ENCODE measurements at regions not wholly inside any gene's neighbourhood (a gene's known extent, or its start where the extent isn't known, plus 50 kb on each side); places are given as distances from the start of the nearest gene placed in this dataset.

DNA sequence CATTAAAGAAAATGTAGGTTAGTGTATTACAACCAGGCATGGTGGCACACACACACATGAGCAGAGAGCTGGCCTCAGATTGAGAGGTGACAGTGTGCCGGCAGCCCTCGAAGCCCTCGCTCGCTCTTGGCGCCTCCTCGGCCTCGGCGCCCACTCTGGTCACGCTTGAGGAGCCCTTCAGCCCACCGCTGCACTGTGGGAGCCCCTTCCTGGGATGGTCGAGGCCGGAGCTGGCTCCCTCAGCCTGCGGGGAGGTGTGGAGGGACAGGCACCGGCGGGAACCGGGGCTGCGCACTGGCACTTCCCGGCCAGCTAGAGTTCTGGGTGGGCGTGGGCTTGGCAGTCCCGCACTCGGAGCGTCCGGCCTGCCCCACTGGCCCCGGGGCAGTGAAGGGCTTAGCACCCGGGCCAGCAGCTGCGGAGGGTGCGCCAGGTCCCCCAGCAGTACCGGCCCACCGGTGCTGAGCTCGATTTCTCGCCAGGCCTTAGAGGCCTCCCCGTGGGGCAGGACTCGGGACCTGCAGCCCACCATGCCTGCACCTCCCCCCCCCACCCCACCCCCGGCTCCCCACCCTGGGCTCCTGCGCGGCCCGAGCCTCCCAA lies 80.4 kb upstream of the TMEM158 start:
- Histone ChIP-seq H3K9me2 (replicated peaks; ENCODE audit: low read depth, low read length) (no peaks in the 10 kb centered on the region), H3K36me3 (ENCODE audit: insufficient read depth, low read length) (no peaks in the 10 kb centered on the region), H3F3A (ENCODE audit: low read depth) (no peaks in the 10 kb centered on the region), H3K9me3 (ENCODE audit: insufficient read depth, low read depth, low read length) (peaks cover 5% of the 10 kb centered on the region; the same call in 1 of the 2 replicates), H4K20me1 (ENCODE audit: insufficient read depth, low read length, poor library complexity, severe bottlenecking) (no peaks in the 10 kb centered on the region), H3K4me2 (ENCODE audit: low read depth, low read length, poor library complexity, severe bottlenecking) (no peak overlapping the region), H2AFZ (ENCODE audit: low read length) (no peak overlapping the region), H3K4me3 (ENCODE audit: low read length, poor library complexity, severe bottlenecking) (no peak overlapping the region), H3K9ac (ENCODE audit: low read depth, low read length, poor library complexity, severe bottlenecking) (no peak overlapping the region), H3K79me2 (ENCODE audit: insufficient read depth, low read length) (no peaks in the 10 kb centered on the region), H3K4me1 (ENCODE audit: insufficient read depth, low read length, poor library complexity, severe bottlenecking) (peaks cover 4% of the 10 kb centered on the region), H3K27me3 (ENCODE audit: insufficient read depth, low read length, poor library complexity, severe bottlenecking) (no peaks in the 10 kb centered on the region)
- no peak for TF ChIP-seq EZH2phosphoT487 (IDR thresholded peaks at IDR 0.05; ENCODE audit: borderline replicate concordance)
- TF ChIP-seq, protein P1, sequence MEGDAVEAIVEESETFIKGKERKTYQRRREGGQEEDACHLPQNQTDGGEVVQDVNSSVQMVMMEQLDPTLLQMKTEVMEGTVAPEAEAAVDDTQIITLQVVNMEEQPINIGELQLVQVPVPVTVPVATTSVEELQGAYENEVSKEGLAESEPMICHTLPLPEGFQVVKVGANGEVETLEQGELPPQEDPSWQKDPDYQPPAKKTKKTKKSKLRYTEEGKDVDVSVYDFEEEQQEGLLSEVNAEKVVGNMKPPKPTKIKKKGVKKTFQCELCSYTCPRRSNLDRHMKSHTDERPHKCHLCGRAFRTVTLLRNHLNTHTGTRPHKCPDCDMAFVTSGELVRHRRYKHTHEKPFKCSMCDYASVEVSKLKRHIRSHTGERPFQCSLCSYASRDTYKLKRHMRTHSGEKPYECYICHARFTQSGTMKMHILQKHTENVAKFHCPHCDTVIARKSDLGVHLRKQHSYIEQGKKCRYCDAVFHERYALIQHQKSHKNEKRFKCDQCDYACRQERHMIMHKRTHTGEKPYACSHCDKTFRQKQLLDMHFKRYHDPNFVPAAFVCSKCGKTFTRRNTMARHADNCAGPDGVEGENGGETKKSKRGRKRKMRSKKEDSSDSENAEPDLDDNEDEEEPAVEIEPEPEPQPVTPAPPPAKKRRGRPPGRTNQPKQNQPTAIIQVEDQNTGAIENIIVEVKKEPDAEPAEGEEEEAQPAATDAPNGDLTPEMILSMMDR (conservative IDR thresholded peaks at IDR 0.05; ENCODE audit: low read length) = no peak

- H2AFZ ChIP-seq (ENCODE audit: low read length) = no peak overlapping the region
- H4K20me1 ChIP-seq (ENCODE audit: insufficient read depth, low read length, poor library complexity, severe bottlenecking) = no peaks in the 10 kb centered on the region
- peaks cover 4% of the 10 kb centered on the region for H3K4me1 ChIP-seq (ENCODE audit: insufficient read depth, low read length, poor library complexity, severe bottlenecking)
- H3K9me2 ChIP-seq (replicated peaks; ENCODE audit: low read depth, low read length) = no peaks in the 10 kb centered on the region
- no peaks in the 10 kb centered on the region for H3K79me2 ChIP-seq (ENCODE audit: insufficient read depth, low read length)
- no peaks in the 10 kb centered on the region for H3K36me3 ChIP-seq (ENCODE audit: insufficient read depth, low read length)
- TF ChIP-seq, protein P1 (conservative IDR thresholded peaks at IDR 0.05; ENCODE audit: low read length) = no peak
- TF ChIP-seq EZH2phosphoT487 (IDR thresholded peaks at IDR 0.05; ENCODE audit: borderline replicate concordance) = no peak
- H3K9me3 ChIP-seq (ENCODE audit: insufficient read depth, low read depth, low read length) = no peaks in the 10 kb centered on the region
- H3F3A ChIP-seq (ENCODE audit: low read depth) = no peaks in the 10 kb centered on the region
- no peak overlapping the region for H3K4me2 ChIP-seq (ENCODE audit: low read depth, low read length, poor library complexity, severe bottlenecking)
- no peaks in the 10 kb centered on the region for H3K27me3 ChIP-seq (ENCODE audit: insufficient read depth, low read length, poor library complexity, severe bottlenecking)
- no peak overlapping the region for H3K4me3 ChIP-seq (ENCODE audit: low read length, poor library complexity, severe bottlenecking)
- H3K9ac ChIP-seq (ENCODE audit: low read depth, low read length, poor library complexity, severe bottlenecking) = no peak overlapping the region
Measured at GRCh38 chr3:45309876-45310275, 78.5 kb upstream of the LARS2 start.

- Histone ChIP-seq H3F3A (ENCODE audit: low read depth) (no peaks in the 10 kb centered on the region), H3K79me2 (ENCODE audit: insufficient read depth, low read length) (no peaks in the 10 kb centered on the region), H3K36me3 (ENCODE audit: insufficient read depth, low read length) (no peaks in the 10 kb centered on the region), H3K4me3 (ENCODE audit: low read length, poor library complexity, severe bottlenecking) (no peak overlapping the region), H3K4me2 (ENCODE audit: low read depth, low read length, poor library complexity, severe bottlenecking) (no peak overlapping the region), H3K9me3 (ENCODE audit: insufficient read depth, low read depth, low read length) (no peaks in the 10 kb centered on the region), H3K9me2 (replicated peaks; ENCODE audit: low read depth, low read length) (no peaks in the 10 kb centered on the region), H2AFZ (ENCODE audit: low read length) (no peak overlapping the region; the same call in 1 of the 2 replicates), H3K9ac (ENCODE audit: low read depth, low read length, poor library complexity, severe bottlenecking) (no peak overlapping the region), H3K4me1 (ENCODE audit: insufficient read depth, low read length, poor library complexity, severe bottlenecking) (peaks cover 4% of the 10 kb centered on the region), H4K20me1 (ENCODE audit: insufficient read depth, low read length, poor library complexity, severe bottlenecking) (no peaks in the 10 kb centered on the region), H3K27me3 (ENCODE audit: insufficient read depth, low read length, poor library complexity, severe bottlenecking) (no peaks in the 10 kb centered on the region)
- TF ChIP-seq, protein P1 (conservative IDR thresholded peaks at IDR 0.05; ENCODE audit: low read length) = no peak
- no peak for TF ChIP-seq EZH2phosphoT487 (IDR thresholded peaks at IDR 0.05; ENCODE audit: borderline replicate concordance)
Measured at GRCh38 chr3:45311327-45311726, 77.0 kb upstream of the LARS2 start.

Data from Loucy (cell line).